NCI-H2171 (cell line): ENCODE measurements at regions not wholly inside any gene's neighbourhood (a gene's known extent, or its start where the extent isn't known, plus 50 kb on each side); places are given as distances from the start of the nearest gene placed in this dataset.

Experiments used
- DNase-seq: peaks from one replicate; lab custom pipeline; 2025; lab: John Stamatoyannopoulos, UW

DNA sequence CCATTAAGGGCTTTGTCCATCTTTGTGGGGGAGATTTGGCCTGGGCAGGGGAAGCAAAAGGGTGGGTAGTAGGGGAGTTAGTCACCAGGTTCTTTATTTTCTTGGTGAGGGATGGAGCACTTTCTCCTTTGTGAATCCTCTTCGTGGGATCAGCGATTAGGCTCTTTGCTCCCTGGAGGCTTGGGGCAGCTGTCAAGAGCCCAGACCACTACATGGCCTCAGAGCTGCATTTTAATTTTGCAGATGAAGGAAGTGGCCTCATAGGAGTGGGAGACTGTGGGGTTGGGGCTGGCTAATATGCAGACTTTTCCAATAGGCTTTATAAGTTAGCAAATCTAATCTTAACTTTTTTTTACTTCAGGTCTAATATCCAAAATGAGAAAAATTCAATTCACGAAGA lies 168.1 kb upstream of the DEFB112 start:
- no peak for DNase-seq

DNA sequence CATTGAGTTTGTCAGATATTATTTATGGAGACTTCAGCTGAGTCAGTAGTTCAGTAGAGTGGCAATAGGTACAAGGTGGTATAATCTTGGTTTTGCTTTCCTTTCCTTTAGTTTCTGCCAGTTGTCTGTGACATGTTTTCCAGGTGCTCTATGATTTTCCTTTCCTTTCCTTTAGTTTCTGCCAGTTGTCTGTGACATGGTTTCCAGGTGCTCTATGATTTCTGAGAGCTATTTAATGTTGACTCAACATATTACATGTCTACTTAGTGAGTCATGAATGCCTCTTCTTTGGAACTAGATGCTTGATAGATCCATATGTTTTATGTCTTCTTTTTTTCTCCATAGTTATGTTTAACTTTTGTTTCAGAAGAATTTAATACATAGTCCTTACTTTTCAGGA lies 186.4 kb upstream of the DEFB112 start:
- DNase-seq = no peak

- DNase-seq = no peak
These were observed 190.1 kb upstream of the DEFB112 start for GRCh38 chr6:50239853-50240252.

GRCh38 chr6:50240986-50241385 lies 191.3 kb upstream of the DEFB112 start:
- no peak for DNase-seq

DNA sequence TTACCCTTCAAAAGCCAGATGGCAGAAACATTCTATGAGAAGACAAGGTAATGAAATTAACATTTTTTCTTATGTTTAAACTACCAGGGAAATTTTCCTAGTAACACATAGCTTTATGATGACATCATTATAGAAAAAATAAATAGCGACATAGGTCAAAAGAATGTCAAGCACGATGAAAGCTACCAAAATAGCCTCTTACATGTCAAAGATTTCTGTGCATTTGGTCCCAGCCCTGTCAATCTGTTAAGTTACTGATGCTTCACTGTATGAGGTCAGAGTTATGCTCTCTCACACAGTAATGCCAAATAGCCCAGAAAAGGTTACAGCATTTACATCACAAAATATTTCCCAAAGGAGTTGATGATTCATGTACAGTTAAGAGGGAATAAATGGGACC lies 199.8 kb upstream of the DEFB112 start:
- DNase-seq = no peak

- DNase-seq = no peak
These were observed 207.6 kb upstream of the DEFB112 start for GRCh38 chr6:50257322-50257721.

- no peak for DNase-seq
These were observed 210.2 kb upstream of the DEFB112 start for GRCh38 chr6:50259903-50260302.

- DNase-seq = no peak
These were observed 215.4 kb upstream of the DEFB112 start for GRCh38 chr6:50264995-50265571.

DNA sequence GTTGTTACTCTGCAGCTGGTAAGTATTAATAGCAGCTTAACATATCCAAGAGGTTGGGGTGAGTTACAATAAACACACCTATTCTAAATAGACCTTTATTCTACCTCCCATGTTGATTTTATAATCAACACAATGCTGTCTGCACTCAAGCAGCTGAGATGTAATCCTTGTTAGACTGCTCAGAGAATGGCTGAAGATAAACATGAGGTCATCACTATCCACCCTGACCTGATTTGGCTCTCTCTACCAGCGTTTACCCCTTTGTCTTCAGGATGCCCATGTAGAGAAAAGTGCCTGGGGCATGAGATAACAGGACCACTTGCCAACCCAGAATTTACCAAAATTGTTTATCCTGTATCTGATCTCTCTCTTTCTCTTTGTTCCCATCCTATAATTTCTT lies 220.7 kb upstream of the DEFB112 start:
- DNase-seq = no peak

- DNase-seq = no peak
These were observed 221.5 kb upstream of the DEFB112 start for GRCh38 chr6:50271266-50271665.

DNA sequence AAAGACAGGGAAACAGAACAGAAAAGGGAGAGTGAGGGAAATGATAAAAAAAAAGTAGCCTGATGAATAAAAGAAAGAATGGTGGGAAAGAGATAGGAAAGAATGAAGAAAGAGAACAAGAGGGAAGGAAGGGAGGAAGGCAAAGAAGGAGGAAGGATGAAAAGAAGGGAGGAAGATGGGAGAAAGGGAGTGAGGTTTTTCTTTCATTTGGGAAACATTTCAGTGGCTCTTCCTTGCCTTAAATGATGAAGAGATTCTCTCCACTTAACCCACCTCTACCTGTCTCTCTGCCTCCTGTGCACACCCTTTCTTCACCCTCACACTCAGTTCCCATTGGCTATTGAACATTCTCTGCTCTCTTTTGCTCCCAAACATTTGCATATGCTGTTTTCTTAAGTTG lies 222.1 kb upstream of the DEFB112 start:
- no peak for DNase-seq

- no peak for DNase-seq
These were observed 222.9 kb upstream of the DEFB112 start for GRCh38 chr6:50272611-50273010.

GRCh38 chr6:50276771-50277261 lies 227.1 kb upstream of the DEFB112 start:
- no peak for DNase-seq

DNA sequence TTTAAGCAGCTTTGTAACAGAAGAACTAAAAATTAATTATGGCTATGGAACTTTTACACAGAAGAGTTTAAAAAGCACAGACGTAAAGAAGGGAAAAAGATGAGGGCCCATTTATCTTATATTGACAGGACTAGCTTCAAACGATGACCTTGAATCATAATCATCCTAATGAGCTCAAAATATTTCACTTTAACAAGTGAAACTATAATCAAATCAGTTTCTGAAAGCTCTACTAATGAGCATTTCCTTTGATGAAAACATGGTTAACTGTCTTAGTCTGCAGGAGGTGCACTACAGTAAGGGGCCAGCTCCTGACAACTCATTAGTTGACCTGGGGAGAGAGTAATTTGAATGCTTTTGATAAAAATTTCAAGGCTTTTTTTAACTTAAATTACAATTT lies 228.0 kb upstream of the DEFB112 start:
- no peak for DNase-seq

GRCh38 chr6:50278663-50279062 lies 228.9 kb upstream of the DEFB112 start:
- DNase-seq = no peak

GRCh38 chr6:50285735-50286134 lies 236.0 kb upstream of the DEFB112 start:
- DNase-seq = no peak

- DNase-seq = no peak
These were observed 238.5 kb upstream of the DEFB112 start for GRCh38 chr6:50288241-50288640.

- no peak for DNase-seq
These were observed 239.2 kb upstream of the DEFB112 start for GRCh38 chr6:50288881-50289280.

DNA sequence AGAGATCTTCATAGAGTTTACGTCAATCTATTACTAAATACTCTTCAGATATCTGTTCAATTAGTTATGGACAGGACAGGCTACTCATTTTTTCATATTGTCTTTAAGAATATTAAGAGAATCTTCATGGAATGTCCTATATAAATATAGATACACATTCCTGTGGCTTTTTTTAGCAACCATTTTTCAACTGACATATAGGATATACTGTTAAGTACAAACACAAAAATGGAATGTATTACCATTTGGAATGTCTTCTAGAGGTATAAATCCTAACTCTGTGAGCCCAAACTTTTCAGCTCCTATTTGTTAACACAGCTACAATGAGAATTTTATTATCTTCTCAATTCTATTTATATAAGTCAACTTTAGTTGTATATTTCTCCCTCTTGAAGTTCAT lies 239.6 kb upstream of the DEFB112 start:
- no peak for DNase-seq

- no peak for DNase-seq
These were observed 251.6 kb upstream of the DEFB112 start for GRCh38 chr6:50301307-50301706.

GRCh38 chr6:50305660-50306059 lies 255.9 kb upstream of the DEFB112 start:
- no peak for DNase-seq

DNA sequence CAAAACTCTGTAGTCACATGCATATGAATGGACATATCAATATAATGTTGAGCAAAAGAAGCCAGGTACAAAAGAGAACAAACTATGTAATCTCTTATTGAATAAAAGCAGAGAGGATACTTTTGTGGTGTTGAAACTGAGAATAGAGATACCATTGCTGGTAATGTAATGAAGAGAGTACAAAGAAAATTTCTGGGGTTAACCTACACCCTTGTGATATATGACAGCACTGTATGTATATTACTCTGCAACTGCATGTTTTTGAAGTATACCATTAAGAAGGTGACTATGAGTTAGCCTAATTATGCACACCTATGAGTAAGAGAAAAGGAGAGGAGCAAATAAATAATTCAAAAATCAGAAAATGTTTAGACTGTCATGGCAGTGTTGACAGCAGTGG lies 268.8 kb upstream of the DEFB112 start:
- DNase-seq = no peak

GRCh38 chr6:50330347-50330746 lies 280.6 kb upstream of the DEFB112 start:
- no peak for DNase-seq

DNA sequence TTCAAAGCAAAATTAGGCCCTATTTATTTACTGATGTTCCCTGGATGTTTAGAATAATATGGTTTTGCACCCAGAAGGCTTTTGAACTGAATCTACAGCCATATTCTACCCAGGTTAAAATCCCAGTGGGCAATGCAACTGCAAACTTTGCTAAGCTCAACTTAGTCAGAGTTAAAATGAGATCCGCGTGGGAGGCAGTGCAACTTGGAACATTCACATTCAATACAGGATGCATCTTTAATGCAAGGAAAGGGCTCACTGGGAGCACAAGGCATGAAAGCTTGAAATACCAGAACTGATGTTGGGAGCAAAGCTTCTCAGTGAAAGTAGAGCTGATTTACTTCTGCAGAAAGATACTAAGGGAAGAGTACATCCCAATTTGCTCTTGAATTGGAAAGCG lies 281.2 kb upstream of the DEFB112 start:
- DNase-seq = no peak

- DNase-seq = no peak
These were observed 284.0 kb upstream of the DEFB112 start for GRCh38 chr6:50333696-50334095.
